Right lung (tissue), 2 donors: ENCODE measurements at regions not wholly inside any gene's neighbourhood (a gene's known extent, or its start where the extent isn't known, plus 50 kb on each side); places are given as distances from the start of the nearest gene placed in this dataset.

Source experiments
- DNase-seq, 2 donors: peaks; one replicate each; pipeline ENCODE4 v3.0.0-alpha.2; 2013

DNA sequence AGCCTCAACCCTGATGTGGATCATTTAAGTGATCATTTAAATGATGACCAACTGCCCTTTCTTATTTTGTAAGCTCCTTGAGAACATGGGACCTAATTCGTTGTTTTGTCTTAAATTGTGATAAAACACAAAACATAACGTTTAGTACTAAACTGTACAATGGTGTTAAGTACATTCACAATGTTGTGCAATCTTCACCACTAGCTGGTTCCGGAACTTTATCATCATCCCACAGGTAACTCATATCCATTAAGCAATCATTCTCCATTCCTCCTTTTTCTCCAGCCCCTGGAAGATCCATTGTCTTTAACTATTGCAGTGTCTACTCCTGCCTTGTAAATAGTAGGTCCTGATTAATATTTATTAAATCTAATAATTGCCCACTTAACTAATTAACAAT, 460.5 kb upstream of the BRINP1 start:
- no peak for DNase-seq

DNA sequence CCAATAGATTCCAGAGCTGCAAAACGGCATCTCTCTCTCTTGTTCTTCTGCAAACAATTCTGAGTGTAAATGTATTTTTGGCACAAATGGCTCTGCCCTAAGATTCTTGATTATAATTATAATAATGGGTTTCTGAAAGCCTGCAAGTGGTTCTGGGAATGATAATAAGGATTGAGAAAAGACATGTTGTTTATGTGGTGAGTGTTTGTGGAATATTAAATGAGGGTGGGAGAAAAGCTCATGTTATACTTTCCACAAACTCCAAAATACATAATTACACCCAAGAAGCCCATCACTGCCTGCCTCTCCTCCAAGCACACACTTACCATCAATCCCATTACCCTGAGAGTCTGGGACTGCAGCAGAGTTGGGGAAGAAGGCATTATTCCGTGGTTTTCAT, 460.0 kb upstream of the BRINP1 start:
- DNase-seq: no peak

DNA sequence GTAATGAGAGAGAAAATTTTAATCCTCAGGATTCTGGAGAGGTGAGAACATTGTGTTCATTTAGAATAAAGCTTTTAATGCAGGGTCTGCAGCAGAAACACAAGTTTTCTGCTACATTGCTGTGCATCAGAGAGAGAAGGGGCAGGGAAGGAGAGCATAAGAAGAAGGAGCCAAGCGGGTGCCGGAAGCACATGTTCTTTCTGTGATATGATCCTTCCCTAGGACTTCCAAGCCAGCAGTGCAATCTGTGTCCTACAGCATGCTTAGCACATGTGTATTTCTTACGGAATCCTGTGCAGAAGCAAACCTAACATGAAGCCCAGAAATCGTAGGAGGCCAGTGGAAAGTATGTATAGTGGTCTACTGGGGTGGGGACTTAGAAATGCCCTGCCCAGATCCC, 458.3 kb upstream of the BRINP1 start:
- no peak for DNase-seq

DNA sequence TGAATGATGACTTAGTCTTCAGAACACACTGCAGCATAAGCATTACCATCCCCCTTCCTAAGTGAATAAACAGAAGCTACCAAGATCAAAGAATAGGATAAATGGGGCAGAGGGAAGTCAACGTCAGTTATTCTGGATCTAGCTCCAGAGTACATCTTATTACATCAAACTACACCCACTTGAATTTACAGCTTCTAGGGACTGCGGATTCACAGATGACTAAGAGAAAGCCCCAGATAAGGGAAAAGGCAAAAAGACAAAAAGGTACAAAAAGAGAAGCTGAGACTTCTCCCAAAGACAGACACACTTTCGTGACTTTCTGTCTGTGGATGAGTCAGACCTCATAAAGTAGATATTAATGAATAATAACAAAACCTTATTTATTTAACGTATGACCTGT, 457.9 kb upstream of the BRINP1 start:
- DNase-seq: no peak

DNA sequence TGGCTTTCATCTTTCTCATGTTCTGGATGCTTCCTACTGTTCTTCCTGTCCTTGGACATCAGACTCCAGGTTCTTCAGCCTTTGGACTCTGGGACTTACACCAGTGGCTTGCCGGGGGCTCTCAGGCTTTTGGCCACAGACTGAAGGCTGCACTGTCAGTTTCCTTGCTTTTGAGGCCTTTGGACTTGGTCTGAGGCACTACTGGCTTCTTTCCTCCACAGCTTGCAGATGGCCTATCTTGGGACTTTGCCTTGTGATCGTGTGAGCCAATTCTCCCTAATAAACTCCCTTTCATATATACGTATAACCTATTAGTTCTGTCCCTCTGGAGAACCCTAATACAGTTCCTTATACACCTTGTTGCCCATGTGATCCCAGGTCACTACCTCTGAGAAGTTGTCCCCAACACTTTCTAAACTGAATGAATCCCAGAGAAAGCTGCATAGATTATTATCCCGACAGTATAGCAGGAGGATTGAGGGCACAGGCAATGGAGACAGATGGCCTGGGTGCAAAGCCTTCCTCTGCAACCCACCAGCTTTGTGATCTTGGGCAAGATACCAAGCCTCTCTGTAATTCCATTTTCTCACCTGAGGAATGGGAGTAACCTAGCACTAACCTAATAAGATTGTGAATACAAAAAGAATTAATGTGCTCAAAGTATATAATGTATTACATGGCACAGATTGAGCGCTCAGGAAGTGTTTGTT, 449.6 kb upstream of the BRINP1 start:
- no peak for DNase-seq

DNA sequence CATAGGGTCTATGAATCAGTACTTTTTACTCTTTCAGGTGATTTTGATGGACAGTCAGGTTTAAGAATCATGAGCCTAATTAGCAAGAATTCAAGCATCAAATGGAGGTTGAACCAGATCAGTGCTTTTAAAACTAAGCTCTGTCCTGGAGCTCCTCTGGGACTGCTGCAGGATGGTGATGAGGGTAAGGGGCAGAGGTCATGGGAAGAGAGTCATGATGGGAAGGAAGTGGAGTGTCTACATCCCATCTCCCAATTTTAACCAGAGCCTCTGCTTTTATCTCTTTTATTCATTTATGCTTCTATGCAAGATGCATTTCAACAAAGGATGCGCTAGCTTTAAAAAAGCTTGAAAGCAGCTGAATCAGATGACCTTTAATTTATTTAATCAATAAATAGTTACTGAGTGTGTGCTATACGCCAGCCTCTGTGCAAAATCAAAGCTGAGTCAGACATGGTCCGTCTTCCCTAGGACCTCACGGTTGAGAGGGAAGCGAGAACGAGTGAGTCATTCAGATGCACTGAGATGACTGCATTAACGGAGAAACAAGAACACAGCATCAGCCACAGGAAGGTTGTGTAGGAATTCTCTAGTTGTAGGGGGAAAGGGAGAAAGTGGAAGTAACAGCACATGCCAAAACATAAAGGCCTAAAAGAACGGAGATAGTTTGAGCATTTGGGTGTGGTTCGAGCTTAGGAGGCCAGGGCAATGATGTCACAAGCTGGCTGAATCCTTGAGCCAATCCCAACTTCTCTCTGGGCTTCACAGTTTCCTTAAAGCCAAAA, 441.6 kb upstream of the BRINP1 start:
- DNase-seq: no peak

DNA sequence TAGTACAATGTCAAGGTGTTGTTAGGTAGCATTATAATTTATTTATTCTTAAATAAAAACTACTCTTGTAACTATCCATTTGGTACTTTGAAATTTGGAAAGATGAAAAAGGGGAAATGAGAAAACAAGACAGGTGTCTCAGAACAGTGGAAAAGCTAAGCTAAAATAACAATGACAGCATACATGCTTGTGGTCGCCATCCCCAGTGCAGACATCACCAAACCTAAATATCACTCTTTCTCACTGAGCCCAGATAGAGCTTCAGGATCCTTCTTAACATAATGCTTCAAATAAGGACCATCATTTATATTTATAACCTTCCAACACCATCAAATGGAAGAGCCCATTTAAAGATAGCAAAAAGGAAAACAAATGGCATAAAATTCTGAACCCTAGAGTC, 434.4 kb upstream of the BRINP1 start:
- DNase-seq: no peak

DNA sequence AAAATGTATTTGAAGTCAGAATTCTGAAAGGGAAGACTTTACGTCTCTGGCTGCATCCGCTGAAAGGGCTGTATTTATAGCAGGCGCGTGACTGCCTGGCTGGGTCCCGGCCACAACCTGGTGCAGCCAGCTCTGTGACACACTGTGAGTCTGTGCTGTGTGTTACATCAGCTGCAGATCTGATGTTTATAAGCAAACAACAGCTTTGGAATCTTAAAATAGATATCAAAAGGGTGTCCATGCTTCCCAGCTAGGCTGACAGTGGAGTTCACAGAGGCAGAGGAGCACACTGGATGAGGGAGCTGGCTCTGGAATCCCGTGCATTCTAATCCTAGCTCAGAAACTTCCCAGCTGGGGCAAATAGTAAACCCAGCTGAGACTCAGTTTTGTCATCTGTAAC, 433.4 kb upstream of the BRINP1 start:
- DNase-seq: peak in 1 of 2 donors; percentile 1

DNA sequence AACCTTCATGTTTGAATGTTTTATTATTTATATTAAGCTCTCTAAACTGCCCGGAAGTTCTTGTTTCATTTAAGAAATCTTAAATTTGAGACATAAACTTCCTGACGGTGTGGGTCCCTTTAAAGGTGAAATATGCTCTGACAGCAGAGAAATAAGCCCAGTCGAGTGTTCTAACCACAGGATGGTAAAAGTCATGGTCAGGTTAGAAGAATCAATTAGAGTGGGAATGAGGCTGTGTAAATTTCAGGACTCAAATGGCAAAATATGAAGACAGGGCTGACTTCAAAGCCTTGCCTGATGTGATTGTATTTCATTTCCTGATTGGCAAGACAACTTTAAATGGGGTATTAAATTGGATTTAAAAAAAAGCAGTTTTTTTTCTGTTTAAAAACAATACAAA, 432.9 kb upstream of the BRINP1 start:
- DNase-seq: no peak

DNA sequence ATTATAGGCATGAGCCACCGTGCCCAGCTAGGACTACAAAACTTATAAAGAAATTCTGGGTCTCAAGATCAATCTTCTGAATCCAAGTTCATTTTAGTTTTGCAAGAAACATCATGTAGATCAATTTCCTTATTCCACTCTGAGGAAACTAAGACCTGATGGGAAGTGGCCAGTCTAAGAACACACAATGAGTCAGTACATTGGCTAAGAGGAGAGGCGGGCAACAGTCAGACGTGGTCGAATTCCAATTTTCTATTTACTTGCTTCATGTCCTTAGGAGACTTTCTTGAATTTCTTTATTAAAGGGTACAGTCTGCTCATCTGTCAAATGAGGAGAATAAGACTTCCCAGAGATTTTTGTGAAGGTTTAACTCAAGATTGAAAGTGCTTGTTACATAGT, 432.1 kb upstream of the BRINP1 start:
- no peak for DNase-seq

DNA sequence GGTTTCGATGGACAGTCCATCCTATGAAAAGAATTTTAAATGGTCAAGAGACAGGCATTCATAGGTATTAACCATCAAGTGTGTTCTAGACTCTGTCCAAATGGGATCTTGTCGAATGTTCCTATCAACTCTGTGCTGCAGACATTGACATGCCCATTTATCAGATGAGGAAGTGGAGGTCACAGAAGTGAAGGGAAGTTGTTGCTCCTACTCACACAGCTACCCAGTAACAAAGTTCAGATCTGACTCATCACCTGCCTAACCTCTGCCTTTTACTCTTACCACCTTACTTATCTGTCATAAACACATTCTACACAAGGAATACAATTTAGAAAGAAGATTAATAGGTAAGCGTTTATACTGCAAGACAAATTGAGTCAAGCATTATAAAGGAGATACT, 426.2 kb upstream of the BRINP1 start:
- DNase-seq: no peak

DNA sequence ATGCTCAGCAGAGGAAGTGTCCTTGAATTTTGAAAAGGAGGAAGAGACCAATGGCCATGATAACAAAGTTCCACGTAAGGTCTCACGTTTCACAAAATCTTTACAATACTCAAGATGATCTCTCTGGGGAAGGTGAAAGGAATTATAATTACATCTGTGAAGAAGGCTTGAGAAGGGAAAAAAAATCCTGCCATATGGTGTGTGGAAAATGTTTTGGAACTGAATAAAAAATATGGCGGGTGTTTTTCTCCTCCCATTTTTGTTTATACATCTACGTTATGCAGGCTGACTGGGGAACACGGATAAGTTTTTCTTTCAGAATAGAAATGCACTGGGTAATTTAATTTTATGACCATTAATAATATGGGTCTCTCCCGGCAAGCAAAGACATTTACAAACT, 425.6 kb upstream of the BRINP1 start:
- DNase-seq: no peak

DNA sequence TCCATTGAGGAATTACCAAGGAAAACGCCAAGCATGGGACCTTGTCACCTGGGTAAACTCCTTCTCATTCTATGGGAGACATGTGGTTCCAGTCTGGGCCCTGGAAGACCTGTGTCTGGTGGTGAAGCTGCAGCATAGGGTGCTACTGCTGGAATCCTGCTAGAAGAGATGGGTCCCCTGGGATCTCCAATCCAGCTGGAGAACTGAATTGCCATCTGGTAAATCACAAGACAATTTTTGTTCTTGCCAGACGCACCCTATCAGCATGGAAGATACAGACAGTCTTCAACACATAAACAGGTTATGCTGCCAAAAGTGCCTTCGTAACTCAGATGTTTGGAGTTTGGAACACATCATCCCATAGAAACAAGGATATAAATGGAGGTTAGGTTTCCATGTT, 424.0 kb upstream of the BRINP1 start:
- DNase-seq: no peak

DNA sequence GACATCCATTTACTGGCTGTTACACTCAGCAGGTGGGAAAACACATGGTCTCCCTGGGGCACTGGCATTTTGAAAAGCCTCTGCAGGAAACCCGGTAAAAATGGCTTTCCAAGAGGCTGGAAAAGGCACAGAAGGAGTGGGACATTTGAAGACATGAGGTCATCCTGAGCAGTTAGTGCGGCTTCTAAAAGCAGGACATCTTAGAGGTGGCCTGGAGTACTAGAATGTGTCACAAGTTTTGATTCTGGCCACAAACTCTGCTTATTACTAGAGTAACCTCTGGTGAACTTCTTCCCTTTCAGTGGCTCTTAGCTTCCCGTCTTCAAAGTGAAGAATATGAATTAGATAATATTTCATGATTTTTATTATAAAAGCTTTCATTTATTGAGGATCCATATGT, 423.0 kb upstream of the BRINP1 start:
- no peak for DNase-seq

DNA sequence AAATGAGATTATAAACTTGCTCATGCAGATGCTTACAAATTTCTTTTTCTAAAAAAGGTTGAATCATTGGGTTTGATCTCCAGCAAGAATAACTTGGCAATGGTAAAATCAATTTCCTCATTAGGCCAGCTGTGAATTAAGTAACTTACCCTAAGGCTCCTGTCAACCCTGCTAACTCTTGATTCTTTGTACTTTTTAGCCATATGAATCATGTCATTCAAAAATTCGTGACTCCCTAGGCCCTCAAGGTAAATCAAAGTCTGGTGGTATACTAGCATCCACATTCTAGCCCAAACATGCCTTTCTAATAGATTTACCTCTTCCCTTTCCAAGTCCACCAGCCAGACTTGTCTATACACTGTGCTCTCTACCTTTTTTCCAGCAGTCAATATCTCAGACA, 420.8 kb upstream of the BRINP1 start:
- no peak for DNase-seq

DNA sequence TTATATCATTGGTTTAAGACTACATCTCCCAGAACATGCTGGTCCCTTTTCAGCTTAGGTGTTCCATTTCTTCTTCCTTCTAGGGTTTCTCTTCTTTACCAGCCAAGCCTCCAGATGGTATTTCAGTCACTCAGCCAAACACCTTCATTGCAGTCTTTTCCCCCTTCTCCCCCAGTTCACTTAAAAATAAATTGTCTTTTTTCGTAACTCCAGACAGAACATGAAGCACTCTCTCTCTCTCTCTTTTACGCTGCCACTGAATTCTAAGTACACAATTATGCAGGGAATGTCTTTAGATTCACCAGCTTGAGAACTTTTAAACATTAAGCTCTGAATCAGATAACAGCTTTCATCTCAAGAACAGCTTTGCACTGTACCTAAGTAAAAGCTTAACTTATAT, 419.7 kb upstream of the BRINP1 start:
- DNase-seq: no peak

DNA sequence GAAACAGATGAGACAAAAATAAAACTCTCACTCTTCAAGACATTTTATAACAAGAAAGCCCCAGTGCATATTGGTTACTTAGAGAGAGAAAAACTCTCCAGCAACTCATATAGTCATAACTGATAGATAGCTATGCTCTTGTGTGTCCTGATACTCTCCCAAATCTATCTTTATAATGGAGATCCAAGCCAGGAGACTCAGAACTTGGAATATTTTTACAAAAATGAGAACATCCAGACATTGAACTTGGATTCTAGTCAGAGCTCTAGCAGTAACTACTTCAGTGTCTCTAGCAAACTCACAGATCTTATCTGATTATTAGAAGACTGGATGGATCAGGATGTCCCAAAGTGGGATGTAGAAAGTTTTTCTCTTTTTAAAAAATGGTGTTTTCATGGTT, 412.7 kb upstream of the BRINP1 start:
- DNase-seq: no peak

DNA sequence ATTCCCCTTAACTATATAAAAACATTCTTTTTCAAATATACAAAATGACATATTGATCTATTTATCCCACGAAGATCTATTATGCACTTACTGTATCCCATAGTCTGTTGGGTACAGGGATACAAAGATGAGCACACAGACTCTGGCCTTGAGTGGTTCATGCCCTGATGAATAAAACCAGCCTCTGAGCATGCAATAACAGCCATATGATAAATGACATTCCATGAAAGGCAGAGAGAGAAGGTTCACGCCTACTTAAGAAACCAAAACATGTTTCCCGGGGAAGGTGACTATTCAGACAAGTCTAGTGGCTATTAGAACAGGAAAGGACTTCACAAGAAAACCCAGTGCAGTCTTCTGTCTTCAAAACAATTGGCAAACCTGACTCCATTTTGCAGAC, 406.2 kb upstream of the BRINP1 start:
- DNase-seq: no peak

DNA sequence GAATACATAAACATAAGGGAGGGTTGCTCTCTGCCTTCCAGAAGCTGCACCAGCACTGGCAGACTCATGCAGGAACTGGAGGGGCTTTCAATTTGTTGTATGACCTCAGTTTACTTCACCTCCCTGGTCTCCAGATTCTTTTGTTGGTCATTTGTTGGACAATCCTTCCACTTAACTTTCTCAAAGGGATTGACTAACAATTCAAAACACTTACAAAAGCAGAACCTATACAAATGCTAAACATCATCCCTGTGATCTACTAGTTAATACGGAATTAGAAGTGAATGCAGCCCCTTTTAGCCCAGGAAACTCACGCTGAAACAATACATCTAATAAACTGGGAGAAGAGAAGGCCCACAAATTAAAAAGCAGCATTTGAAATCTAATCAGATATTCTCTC, 404.6 kb upstream of the BRINP1 start:
- no peak for DNase-seq

DNA sequence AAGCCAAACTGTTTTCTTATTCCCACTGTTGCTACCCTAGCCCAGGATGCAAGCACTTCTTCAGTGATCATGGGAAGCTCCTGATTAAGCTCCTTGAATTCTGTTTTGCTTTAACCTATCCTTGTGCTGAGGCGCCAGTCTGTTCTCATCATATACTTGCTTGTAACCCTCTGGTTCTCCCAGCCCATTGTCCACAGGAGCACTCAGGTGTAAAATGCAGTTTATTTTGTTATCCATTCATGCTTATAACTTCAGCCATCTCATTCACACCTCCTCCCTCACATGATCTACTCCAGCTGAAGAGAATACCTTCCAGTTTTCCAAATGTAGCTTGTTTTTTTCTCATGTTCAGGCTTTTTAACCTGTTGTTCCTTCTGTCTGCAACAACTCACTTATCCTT, 402.1 kb upstream of the BRINP1 start:
- no peak for DNase-seq

DNA sequence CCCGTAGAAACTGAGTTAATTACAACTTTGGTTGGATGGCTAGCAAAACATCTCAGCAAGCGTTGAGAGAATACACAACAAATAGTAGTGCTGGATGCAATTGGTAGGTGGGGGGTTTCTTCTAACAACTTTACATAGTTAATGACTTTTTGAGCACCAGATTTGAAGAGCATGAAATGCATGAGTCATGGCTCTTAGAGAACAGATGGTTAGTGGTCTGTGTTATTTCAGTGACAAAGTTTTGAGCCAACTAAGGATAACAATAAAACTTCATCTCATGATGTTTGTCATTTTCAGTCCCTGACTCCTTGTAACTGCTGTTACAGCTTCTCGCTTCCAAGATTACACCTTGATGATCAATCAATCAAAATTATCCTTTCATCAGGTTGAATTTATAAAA, 399.0 kb upstream of the BRINP1 start:
- DNase-seq: no peak

DNA sequence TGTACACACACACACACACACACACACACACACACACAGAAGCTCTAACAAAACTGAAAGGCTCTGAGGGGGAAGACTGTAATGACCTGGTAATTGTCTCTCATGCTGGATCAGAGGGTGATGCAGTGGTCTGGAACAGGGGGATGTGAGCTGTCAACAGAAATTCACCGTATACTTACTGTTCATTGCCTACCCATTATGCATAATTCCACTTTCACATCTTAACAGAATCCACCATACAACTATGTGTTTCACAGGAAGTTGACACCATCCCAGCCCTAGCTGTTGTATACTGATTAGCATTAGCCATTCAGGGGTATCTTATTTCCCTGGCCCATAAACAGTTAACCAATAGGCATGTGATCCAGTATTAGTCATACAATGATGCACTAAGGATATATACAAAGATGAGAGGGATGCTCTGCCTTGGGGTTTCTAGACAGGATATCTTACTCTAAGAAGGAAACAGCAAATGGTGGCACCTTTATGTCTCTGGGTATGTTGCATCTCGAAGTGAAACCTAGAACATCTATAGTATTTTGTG, 396.5 kb upstream of the BRINP1 start:
- DNase-seq: no peak

DNA sequence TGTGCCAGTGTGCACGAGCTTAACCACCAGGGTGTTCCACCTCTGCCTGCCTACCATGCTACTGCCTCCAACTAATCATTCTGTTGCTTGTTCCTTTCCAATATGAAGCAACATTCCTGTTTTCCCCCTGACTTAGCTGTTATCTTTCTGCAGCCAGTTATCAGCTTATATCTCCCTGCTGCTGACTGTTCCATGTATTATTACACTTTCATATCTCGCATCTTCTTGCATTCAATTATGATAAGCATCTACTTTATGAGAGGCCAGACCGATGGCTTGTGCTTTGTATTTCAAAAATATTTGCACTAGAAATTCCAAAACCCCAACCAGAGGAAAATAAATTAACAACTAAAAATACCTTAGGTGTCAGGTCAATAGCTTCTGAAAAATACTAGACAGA, 394.0 kb upstream of the BRINP1 start:
- DNase-seq: no peak

DNA sequence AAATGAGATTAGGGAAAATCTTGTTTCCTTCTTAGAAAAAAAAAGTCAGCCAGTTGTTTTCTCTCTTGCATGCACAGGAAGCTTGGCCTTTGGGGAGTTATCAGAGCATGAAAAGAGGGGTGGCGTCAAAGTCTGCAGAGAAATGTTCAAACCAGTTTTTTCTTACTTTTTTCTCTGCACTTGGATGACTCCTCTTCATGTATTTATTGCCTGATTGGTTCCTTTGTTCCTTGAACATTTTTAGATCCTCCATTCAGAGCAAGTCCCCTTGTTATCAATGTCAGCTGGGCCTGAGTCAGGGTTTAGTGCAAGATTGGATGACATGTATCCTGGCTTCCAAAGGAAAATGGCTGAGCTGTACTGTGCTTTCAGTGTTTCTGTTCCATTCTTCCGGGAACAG, 392.6 kb upstream of the BRINP1 start:
- DNase-seq: no peak
